GM10266 (cell line): ENCODE measurements at regions not wholly inside any gene's neighbourhood (a gene's known extent, or its start where the extent isn't known, plus 50 kb on each side); places are given as distances from the start of the nearest gene placed in this dataset.

Experiments used
- DNase-seq: peaks from one replicate; pipeline ENCODE4 v3.0.0; 2012; ENCODE audit errors: extremely low spot score
- CTCF ChIP-seq: IDR thresholded peaks from 2 replicates; pipeline ENCODE4 v1.5.1; 2012; ENCODE audit warnings: mild to moderate bottlenecking, low read depth; ENCODE audit not compliant: control insufficient read depth, insufficient read depth; ENCODE audit errors: missing control alignments

- TF ChIP-seq CTCF: no peak
Observed at GRCh38 chr4:124785645-124786044, 73.1 kb upstream of the ANKRD50 start.

GRCh38 chr4:124783847-124784246 is 71.3 kb upstream of the ANKRD50 start:
- TF ChIP-seq CTCF: no peak

More at GRCh38 chr4:124785645-124786044, 73.1 kb upstream of the ANKRD50 start:
- no peak for DNase-seq

DNA sequence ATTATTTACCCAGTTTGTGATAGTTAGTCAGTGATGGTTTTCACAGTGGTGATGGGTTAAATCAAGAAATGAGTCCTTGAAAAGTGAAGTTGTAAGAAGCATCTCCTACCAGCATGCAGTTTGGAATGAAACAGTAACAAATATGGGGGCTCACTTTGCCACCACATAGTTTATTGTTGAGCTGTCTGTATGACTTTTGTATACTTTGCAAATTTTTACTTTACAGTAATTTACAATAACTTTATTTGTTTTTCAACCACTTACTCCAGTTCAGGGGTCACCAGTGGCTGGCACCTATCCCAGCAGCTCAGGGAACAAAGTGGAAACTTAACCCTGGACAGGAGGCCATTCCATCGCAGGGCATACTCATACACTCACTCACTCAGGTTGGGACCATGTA is 64.5 kb upstream of the ANKRD50 start:
- DNase-seq: no peak
- no peak for TF ChIP-seq CTCF

More at GRCh38 chr4:124783847-124784246, 71.3 kb upstream of the ANKRD50 start:
- no peak for DNase-seq

DNA sequence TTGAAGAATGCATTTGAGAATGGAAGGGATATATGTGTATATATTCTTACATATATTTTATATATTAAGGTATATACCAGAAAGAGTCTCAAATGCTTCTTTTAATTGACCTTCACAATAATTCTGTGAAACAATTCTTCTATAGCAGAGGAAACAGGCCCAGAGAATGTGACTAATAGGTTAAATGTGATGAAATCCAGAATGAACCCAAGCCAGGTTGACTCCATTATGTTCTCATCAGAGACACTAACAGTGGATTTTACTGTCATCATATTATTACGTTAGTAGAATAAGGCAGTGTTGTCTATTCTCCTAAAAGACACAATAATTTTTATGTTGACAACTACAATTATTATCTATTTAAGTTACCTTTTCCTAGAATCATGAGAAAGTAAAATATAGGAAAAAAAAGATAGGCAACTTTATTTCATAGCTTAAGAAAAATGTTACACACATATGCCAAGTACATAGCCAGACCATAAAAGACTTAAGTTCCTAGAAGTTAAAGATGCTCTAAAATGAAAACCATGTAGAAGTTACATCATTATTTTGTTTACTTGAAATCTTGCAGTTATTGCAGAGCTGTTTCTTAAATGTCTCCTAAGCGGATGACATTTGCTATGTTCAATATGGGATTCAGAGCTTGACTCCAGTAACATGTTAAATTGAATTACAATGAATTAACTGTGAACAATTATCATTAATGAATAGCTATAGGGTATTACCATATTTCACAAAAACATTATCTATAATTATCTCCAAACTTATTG is 56.2 kb upstream of the ANKRD50 start:
- no peak for TF ChIP-seq CTCF
- DNase-seq: no peak

- no peak for DNase-seq
Observed at GRCh38 chr4:124762956-124763355, 50.4 kb upstream of the ANKRD50 start.

More at GRCh38 chr4:124762956-124763355, 50.4 kb upstream of the ANKRD50 start:
- TF ChIP-seq CTCF: no peak
